ENCODE measurements at regions not wholly inside any gene's neighbourhood (a gene's known extent, or its start where the extent isn't known, plus 50 kb on each side); places are given as distances from the start of the nearest gene placed in this dataset.

GRCh38 chr5:68965926-68966325 lies 127.9 kb upstream of the SLC30A5 start:
- TF ChIP-seq POLR2A (IDR thresholded peaks at IDR 0.05), result no peak
- TF ChIP-seq EP300 (IDR thresholded peaks at IDR 0.05), result no peak
- TF ChIP-seq CTCF (IDR thresholded peaks at IDR 0.05), result no peak
- no peak for TF ChIP-seq POLR2AphosphoS5 (IDR thresholded peaks at IDR 0.05)

Data from upper lobe of left lung (tissue), 4 donors.